A549 (cell line): ENCODE measurements at regions not wholly inside any gene's neighbourhood (a gene's known extent, or its start where the extent isn't known, plus 50 kb on each side); places are given as distances from the start of the nearest gene placed in this dataset.

Experiments
- BHLHE40 ChIP-seq: IDR thresholded peaks from 2 replicates; pipeline ENCODE4 v1.6.1; 2012; ENCODE audit warnings: low read depth, low read length, inconsistent platforms
- CEBPB ChIP-seq, 2 experiments: fragments of >200 bp in 1 of 2; sonication (Bioruptor Twin) in 1 of 2; formaldehyde crosslinking in 1 of 2; IDR thresholded peaks; 2 replicates each; pipeline ENCODE4 v1.6.1; 2012 to 2016
- CHD2 ChIP-seq: fragments of 150-350 bp; IDR thresholded peaks from 2 replicates; pipeline ENCODE4 v1.6.1; 2014; ENCODE audit warnings: low read length; ENCODE audit not compliant: partially characterized antibody
- EP300 ChIP-seq, 2 experiments: fragments of >200 bp; sonication (Bioruptor Twin); formaldehyde crosslinking; IDR thresholded peaks; 2 replicates in 1 of 2; 3 replicates in 1 of 2; pipeline ENCODE4 v1.6.1; 2016 to 2017
- MAZ ChIP-seq: fragments of 150-350 bp; IDR thresholded peaks from 2 replicates; pipeline ENCODE4 v1.6.1; 2014; ENCODE audit warnings: antibody characterized with exemption, low read depth, low read length, borderline replicate concordance
- NR3C1 ChIP-seq: fragments of >200 bp; sonication (Bioruptor Twin); formaldehyde crosslinking; IDR thresholded peaks from 3 replicates; pipeline ENCODE4 v1.6.1; 2017
- POLR2A ChIP-seq: IDR thresholded peaks from 2 replicates; pipeline ENCODE4 v1.6.1; 2012; ENCODE audit warnings: mild to moderate bottlenecking, low read length
- TP53 ChIP-seq: fragments of 250-450 bp; sonication (Bioruptor Pico); IDR thresholded peaks from 2 replicates; pipeline ENCODE4 v1.5.0; 2021; ENCODE audit warnings: mild to moderate bottlenecking, moderate library complexity
- ZSCAN20 ChIP-seq: fragments of 250-450 bp; sonication (Bioruptor Pico); IDR thresholded peaks from 2 replicates; pipeline ENCODE4 v1.8.0; 2022; ENCODE audit warnings: mild to moderate bottlenecking, moderate library complexity
- TF ChIP-seq, protein P1 (sequence below): fragments of >200 bp; sonication (Bioruptor Twin); formaldehyde crosslinking; IDR thresholded peaks from 3 replicates; pipeline ENCODE4 v1.5.1; 2016

DNA sequence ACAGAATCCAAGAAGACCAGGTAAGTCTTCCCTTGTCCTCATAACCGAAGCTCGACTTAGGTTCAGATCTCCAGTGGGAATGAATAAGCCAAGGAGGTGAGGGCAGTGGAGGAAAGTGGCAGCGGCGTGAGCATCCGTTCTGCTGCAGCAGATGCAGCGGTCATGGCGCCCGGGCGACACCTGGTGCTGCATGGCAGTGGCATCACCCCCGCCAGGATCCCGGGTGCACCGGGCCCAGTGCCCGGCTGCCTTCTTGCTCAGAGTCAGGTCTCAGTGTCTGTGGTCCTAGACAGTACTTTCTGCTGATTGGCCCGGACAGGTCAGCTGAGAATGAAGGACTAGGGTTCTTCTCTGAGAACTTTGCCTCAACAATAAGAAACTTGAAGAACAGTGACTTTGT lies 83.4 kb upstream of the SORBS2 start:
- TF ChIP-seq, protein P1, sequence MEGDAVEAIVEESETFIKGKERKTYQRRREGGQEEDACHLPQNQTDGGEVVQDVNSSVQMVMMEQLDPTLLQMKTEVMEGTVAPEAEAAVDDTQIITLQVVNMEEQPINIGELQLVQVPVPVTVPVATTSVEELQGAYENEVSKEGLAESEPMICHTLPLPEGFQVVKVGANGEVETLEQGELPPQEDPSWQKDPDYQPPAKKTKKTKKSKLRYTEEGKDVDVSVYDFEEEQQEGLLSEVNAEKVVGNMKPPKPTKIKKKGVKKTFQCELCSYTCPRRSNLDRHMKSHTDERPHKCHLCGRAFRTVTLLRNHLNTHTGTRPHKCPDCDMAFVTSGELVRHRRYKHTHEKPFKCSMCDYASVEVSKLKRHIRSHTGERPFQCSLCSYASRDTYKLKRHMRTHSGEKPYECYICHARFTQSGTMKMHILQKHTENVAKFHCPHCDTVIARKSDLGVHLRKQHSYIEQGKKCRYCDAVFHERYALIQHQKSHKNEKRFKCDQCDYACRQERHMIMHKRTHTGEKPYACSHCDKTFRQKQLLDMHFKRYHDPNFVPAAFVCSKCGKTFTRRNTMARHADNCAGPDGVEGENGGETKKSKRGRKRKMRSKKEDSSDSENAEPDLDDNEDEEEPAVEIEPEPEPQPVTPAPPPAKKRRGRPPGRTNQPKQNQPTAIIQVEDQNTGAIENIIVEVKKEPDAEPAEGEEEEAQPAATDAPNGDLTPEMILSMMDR, result no peak
- no peak for TF ChIP-seq POLR2A
- no peak for TF ChIP-seq BHLHE40
- no peak for TF ChIP-seq TP53 (CRISPR knock-in tag)
- no peak for TF ChIP-seq CHD2
- no peak for TF ChIP-seq ZSCAN20 (CRISPR knock-in tag)
- no peak for TF ChIP-seq NR3C1
- TF ChIP-seq MAZ, result no peak
- TF ChIP-seq EP300 (IDR thresholded peaks at IDR 0.05), result no peak
- no peak for TF ChIP-seq CEBPB (IDR thresholded peaks at IDR 0.05)
